Upper lobe of left lung (tissue), 4 donors: ENCODE measurements at regions not wholly inside any gene's neighbourhood (a gene's known extent, or its start where the extent isn't known, plus 50 kb on each side); places are given as distances from the start of the nearest gene placed in this dataset.

Experiments
- POLR2A ChIP-seq, 4 donors: fragments of 450-650 bp; IDR thresholded peaks; one replicate each; pipeline ENCODE4 v1.5.1; 2016 to 2017; ENCODE audit warnings: antibody characterized with exemption in 4 of 4, mild to moderate bottlenecking in 2 of 4
- TF ChIP-seq, protein P1 (sequence below), 6 experiments: fragments of 450-650 bp in 4 of 6; fragments of 200-600 bp in 2 of 6; sonication (generic) in 2 of 6; IDR thresholded peaks; one replicate each; pipeline ENCODE4 v1.5.1; 2016 to 2019; ENCODE audit warnings: antibody characterized with exemption in 6 of 6

DNA sequence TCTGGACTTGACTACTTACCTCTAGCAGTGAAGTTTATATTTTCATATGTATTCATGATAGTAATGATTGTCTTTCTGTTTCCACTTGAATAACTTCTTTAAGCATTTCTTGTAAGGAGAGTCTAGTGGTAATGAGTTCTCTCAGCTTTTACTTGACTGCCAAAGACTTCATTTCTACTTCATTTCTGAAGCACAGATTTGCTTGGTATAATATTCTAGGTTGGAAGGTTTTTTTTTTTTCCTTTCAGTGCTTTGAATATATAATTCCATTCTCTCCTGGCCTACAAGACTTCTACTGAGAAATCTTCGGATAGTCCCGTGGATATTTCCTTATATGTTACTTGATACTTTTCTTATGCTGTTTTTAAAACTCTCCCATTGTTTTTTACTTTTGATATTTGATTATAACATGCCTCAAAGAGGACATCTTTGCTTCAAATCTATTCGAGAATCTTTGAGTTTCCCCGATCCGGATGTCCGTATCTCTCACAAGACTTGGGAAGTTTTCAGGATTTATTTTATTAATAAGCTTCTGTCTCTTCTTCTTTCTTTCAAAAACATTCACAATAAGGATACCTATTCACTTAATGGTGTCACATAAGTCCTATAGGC is 1560.0 kb downstream of the PCDH9 start:
- no peak for TF ChIP-seq POLR2A (IDR thresholded peaks at IDR 0.05)
- TF ChIP-seq, protein P1, sequence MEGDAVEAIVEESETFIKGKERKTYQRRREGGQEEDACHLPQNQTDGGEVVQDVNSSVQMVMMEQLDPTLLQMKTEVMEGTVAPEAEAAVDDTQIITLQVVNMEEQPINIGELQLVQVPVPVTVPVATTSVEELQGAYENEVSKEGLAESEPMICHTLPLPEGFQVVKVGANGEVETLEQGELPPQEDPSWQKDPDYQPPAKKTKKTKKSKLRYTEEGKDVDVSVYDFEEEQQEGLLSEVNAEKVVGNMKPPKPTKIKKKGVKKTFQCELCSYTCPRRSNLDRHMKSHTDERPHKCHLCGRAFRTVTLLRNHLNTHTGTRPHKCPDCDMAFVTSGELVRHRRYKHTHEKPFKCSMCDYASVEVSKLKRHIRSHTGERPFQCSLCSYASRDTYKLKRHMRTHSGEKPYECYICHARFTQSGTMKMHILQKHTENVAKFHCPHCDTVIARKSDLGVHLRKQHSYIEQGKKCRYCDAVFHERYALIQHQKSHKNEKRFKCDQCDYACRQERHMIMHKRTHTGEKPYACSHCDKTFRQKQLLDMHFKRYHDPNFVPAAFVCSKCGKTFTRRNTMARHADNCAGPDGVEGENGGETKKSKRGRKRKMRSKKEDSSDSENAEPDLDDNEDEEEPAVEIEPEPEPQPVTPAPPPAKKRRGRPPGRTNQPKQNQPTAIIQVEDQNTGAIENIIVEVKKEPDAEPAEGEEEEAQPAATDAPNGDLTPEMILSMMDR (IDR thresholded peaks at IDR 0.05) = no peak
